HG02943 (cell line): ENCODE measurements at regions not wholly inside any gene's neighbourhood (a gene's known extent, or its start where the extent isn't known, plus 50 kb on each side); places are given as distances from the start of the nearest gene placed in this dataset.
A peak's percentile ranks its signal among the peaks of the same experiment; 100 is the strongest.

Source experiments
- ATAC-seq: cut with Tn5 transposase; IDR thresholded peaks from one replicate; pipeline ENCODE4 v1.9.1; 2021; ENCODE audit warnings: mild to moderate bottlenecking, low read depth, moderate library complexity; ENCODE audit not compliant: unreplicated experiment

DNA sequence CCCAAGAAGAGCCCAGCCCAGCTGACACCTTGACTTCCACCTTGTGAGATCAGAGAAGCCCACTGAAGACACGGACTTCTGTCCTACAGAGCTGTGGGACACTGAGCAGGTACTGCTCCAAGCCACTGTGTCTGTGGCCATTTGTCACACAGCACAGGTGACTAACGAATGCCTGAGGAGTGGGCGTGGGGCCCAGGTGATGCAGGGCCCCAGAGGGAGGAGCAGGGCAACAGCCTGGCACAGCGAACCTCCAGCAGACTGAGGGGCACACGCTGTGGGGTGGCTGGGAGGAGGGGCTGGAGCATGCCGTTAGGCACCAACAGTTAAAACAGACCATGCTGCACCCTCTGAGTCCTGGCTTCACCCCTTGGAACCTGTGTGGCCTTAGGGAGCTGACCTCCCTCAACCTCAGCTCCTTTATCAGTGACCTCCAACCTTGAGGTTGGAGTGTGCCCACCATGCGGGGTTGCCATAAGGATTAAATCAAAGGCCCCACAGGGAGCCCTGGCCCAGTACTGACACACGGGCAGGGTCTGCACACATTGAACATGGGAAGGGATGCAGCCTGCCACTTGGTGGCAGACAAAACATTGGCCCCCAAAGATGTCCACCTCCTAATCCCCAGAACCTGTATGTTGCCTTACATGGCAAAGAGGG lies 119.9 kb upstream of the CST7 start:
- ATAC-seq, result no peak

DNA sequence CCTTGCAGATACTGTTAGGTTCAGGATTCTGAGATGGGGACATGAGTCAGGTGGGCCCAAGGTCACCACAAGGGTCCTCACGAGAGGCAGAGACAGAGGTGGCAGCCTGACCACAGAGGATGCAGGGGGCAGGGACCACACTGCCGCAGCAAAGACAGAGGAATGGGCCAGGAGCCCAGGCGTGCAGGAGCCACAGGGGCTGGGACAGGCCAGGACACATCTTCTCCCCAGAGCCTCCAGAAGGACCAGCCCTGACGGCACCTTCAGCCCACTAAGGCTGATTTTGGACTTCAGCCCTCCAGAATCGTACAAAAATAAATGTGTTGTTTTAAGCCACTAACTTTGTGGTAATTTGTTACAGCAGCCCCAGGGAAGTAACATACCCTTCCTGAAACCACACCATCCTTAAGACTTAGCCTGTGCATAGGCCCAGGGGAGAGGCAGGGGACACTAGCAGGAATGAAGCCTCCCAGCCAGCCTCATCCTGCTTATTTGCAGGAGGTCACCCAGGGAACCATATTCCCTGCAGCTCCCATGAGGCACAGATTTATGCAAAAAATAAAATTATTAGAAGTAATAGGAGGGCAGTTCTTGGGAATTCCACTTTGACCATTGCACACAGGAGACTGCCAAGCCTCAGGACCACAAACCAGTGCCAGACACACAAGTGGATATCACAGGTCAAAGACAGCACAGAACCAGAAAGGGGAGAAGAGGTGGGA lies 119.3 kb upstream of the CST7 start:
- no peak for ATAC-seq

DNA sequence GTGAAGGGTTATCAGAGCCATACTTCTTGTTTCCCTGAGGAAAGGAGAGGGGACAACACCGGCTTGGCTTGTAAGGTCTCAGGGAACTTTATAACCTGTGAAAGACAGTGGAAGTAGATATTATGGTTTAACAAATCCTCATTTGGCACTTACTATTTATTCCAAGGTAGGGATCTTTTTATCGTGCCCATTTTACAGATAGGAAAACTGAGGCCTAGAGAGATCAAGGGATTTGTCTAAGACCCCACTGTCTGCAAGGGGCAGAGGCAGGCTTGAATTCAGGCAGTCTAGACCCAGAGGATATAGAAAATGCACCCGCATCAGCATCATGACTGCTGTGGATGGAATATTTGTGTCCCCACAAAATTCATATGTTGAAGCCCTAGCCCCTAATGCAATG lies 118.4 kb upstream of the CST7 start:
- ATAC-seq, result no peak

DNA sequence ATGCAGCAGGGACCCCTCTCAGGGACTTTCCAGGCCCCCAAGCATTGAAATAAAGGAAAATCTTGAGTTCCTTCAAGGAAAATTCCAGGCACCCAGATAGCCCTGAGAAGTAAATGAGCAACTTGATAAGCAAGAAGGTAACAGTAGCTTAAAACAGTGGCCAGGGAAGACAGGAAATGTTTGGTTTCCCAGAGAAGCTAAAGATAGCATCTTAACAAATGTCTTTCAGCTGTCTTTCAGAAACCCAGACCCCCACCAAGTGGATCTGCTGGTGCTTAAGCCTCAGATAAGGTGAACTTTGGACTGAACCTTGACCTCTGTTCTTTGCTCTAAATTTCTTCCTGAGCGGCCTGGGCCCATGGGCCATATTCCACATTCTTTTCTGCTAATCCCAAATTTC lies 117.8 kb upstream of the CST7 start:
- no peak for ATAC-seq

DNA sequence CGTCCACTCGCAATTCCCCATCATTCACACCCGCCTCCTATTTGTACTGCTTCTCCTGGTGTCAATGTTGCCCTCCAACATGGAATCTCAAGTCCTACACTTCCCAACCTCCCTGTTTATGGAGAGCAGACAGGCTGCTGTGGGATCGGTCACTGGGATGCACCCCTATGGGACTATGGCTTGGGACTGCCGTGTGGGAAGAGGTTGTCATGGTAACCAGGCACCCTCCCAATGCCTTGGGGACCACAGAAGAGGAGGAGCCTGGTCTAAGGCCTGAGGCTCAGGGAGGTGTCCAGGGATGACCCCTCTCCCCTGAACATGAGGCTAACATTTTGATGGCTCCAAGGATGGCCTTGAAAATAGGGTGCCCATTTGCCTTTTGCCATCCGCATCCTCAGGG lies 116.6 kb upstream of the CST7 start:
- ATAC-seq, result no peak

DNA sequence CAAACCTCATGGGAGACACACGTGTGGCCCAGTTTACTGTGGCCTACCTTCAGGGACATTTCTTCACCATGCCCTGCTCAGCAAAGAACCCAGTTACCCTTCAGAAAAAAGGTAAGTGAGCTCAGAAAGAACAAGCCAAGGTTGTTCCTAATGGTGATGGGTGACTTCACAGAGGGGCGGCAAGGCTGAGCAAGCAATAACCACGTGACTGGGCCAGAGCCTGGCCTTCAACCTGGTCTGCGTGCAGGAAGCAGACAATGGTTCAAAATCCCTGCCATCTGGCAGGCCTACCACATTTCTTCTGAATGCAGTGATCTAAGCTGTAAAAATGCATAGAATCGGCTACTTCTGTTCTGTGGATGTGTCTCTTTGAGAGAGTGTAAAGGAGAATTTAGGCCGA lies 115.5 kb upstream of the CST7 start:
- no peak for ATAC-seq

DNA sequence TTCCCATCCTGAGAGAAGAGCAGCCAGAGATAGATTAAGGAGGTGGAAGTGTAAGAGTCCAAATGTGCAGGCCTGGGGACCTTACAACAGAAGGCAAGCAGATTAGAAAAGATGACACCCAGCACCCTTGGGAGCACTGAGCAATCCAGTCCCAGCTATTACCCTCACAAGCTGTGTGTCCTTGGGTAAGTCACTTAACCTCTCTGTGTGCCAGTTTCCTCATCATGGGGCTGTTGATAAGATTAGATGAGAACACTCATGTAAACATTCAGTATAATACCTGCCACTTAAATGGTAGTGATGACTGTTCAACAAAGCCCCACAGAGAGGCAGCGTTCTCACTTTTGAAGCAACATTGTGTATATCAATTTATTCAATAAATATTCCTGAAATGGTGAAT lies 114.8 kb upstream of the CST7 start:
- ATAC-seq, result no peak

DNA sequence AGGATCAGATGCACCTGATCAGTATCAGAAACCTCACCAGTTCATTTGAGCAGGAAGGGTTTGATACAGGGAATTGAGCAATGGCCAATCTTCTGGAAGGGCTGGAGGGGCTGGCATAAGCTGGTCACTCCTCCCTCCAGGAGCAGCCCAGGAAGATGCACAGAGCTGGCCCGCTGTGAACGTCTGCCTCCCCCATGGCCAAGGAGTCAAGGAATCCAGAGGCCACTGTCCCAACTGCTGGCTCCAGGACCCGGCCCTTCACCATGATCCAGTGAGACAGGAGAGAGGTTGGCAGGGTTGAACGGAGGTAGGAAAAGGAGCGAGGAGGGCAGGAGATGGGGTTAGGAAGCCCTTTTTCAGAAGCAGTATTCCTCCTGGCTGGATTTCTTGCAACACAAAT lies 113.9 kb upstream of the CST7 start:
- no peak for ATAC-seq

DNA sequence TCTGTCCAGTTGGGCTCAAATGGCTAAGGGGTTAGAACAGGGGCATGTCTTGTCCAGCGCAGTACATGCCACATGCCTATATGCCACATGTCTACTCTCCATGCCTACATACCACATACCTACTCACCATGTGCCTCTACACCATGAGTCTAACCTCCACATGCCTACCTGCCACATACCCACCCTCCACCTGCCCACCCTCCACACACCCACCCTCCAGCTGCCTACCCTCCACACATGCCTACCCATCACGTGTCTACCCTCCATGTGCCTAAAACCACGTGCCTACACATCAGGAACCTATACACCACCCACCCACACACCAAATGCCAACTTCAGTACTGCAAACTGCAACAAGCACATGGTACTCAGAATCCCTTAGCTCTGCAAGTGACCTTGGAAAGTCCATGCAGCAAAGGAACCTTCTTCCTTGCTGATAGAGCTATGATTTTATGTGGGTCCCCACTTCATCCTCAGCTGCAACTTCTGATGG lies 113.0 kb upstream of the CST7 start:
- no peak for ATAC-seq

DNA sequence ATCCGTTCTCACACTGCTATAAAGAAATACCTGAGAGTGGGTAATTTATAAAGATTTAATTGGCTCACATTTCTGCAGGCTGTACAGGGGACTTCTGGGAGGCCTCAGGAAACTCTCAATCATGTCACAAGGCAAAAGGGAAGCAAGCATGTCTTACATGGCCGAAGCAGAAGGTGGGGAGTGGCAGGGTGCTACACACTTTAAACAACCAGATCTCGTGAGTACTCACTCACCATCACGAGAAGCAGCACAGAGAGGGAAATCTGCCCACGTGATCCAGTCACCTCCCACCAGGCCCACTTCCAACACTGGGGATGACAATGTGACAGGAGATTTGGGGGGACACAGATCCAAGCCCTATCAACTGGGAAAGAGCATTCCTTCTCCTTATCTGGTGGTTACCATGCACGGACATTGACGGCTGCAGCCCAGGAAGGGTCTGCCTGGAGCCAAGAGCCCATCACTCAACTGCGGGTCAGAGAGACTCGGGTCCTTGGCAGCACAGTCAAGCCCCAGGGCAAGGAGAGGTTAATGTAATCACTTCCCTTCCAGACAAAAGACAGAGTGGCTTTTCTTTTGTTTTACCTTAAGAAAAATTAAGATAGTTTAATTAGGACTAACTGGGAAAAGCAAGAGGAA lies 112.3 kb upstream of the CST7 start:
- ATAC-seq, result no peak

DNA sequence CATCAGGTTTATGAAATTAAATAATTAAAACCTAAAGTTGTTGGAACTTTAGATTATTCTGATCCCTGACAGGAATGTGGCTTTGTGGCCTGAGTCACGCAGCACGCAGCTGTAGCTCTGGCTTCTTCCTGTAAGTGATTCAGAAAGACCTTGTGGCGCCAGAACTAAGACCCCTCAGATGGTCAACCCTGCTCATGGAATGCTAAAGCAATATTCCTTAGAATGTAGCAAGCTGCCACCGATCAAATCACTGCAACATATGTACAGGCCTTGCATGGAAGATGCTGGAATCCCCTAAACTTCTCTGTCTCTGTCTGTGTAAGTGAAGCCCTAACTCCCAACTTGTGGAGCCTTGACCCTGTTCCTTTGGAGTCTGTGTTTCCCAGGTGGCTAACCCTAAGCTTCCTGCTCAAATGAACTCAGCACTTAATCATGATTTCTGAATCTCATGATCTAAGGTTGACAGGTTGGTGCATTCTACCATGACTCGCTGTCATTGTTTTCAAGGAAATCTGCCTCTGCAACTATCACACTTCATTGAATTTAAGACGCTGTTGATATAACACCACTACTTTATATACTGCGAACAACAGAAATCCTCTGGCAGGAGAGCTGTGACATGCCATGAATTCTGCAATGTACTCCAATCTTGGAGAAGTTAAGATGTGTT lies 111.2 kb upstream of the CST7 start:
- ATAC-seq, result no peak

DNA sequence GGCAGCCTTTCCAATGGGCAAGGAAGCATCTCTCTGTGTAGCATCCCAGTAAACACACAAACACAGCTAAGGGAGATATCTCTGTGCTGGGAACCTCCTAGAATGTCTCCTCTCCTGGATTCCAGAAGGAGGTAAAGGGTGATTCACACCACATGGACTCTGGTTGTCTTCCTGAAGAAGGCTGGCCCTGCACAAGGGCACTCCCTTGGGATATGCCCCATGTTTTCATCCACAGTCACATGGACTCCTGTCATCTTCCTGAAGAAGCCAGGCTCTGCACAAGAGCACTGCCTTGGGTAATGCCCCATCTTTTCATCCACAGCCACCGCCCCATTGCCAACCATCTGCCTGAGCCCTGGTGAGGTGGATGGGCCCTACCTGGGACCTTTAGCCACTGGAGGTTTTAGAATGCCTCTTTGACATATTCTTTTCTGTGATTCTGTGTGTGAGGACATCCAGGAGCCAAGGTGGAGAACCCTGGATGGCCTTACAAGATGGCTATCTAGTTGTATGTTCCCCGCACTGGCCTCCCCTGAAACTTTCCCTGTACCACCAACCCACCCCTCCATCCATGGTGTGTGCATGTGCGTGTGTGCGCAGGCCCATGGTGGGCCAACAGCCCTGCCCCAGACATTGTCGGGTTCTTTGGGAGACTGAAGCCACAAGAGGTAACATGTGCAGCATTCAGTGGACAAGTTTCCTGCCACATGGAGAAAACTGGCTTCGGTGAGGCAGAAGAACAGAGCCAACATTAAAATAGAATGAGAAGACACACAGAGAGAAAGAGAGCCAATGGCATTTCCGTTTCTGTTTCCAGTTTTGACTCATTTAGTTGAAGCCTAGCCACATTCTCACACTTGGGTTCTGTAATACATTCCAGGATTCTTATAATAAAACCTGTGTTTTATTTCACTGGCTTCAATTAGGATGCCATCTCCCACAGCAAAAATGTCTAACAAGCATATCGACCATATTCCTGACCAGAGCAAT lies 110.2 kb upstream of the CST7 start:
- ATAC-seq, result no peak

DNA sequence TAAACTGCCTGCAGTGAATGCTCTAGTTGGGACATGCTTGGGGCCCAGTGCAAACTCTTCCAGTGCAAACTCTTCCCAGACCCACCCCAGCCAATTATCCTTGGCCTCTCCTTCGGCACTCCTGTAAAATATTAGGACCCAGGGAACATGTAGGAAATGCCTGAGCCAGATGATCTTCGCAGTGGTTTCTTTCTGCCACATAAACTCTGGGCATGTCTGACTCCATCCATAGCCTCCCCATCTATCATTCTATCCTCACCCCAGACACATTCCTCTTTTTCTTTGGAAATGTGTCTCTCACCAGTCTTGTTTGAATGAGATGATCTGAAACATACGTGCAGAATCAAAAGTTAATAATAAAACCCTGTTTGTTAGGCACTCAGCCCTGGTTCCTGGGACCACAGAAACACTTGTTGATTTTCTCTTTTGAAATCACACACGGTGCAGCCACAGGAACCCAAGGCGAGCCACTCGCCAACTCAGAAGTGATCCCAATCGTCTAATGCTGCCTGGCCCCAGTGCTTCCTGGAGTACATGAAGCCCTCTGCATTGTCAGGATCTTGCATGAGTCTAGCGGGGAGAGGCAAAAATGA lies 108.9 kb upstream of the CST7 start:
- ATAC-seq, result no peak

DNA sequence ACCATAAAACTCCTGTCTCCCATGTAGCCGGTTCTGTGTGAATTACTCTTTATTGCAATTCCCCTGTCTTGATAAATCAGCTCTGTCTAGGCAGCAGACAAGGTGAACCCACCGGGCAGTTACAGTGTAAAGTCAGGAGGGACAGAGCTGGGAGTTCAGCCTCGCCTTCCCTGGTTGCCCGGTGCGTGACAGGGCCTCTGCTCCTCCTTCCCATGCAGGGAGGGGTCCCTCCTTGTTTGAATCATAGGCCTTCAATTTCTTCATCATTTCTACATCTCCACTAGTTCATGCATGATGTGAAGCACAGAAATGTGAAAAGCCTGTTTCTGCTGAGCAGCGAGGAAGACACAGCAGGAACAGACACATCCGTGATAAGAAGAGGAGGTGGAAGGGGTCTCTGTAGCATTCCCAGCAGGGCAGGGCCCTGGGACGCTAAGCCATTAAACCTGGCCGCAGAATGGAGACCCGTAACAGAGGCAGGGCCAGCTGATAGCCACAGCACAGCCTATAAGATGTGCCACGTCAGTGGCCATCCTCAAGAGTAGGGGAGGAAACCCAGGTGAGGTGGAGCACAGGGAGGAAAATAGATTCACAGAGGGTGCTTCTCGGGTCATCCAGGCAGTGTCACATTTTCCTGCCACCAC lies 106.7 kb upstream of the CST7 start:
- no peak for ATAC-seq

DNA sequence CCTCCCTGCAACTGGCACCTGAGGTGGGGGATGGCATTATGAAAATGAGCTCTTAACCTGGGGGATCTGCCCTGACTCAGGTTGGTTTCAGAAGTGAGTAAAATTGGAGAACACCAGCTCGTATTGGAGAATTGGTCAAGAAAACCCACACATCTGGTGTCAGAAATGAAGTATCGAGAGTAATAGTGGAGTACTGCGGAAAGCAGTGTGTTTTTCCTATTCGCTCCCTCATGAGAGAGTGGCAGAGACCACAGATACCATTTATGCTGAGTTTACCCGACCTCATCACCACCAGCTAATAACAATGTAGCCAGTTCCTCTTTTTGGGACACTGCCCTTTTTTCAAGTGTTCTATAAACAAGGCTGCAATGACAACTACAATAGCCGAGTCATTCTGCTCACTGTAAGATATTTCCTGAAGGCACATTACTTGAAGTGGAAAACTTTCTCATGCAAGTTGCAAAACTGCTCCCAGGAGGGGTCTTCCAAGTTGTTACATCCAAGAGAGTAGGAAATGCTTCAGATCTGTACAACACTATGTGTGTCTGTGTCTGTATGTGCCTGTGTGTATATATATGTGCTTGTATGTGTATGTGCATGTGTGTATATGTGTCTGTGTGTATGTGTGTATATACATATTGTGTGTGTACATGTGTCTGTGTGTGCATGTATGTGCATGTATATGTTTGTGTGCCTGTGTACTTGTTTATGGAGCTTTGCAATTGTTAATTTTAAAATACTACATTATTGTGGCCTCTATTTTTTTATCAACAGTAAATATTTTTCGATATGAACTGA lies 106.0 kb upstream of the CST7 start:
- ATAC-seq, result peak; percentile 93

DNA sequence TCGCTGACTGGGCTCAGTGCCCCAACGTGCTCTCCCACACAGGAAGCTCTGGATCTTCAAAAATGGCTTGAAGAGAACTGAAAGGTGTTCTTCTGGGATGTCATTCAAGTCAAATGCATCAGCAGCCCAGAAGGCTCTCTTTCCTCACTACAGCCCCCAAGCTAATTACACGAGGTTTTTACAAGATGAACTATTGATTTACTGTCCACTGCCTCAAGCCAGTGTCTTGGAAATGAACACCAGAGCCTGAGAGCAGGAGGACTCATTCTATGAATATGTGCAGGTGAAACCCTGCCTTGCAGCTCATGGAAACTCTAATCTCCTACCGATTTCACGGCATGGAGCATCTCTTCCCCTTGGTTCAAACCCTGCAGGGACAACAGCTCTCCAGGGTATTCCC lies 98.9 kb upstream of the CST7 start:
- no peak for ATAC-seq

DNA sequence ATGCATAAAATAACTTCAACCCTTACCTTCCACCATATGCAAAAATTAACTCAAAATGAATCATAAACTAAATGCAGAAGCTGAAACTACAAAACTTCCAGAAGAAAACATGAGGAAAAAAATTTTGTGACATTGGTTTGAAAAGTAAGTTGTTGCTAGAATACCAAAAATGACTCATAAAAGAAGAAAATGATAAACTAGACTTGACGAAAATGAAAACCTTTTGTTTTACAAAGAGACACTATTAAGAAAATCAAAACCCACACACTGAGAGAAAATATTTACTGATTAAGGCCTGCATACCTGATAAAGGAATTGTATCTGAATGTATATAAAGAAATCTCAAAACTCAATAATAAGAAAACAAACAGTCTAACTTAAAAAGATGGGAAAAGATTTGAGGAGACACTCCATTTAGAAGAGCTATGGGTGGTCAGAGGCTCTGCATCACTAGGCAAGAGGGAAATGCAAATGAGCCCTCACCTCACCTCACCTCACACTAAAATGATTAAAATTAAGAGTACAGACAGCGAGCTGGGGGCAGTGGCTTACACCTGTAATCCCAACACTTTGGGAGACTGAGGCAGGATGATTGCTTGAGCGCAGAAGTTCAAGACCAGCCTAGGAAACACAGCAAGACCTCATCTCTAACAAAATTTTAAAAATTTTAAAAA lies 97.6 kb upstream of the CST7 start:
- ATAC-seq, result no peak

DNA sequence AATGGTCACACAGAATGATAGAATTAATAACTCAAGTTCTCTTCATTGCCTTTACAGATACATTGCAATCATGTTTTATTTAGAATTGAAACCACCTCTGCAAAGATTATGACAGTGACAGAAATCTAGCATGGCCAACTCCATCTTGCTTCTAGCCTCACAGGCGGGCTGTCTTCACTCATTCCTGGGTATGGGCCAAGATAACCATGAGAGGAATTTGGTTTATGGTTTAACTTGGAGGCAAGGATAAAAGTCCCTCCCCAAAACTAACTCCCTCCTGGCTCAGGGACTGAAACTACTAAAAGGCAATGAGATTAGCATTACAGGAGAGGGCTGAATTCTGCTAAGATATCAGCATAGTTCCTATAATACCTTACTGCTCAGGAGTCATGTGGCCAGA lies 95.2 kb upstream of the CST7 start:
- no peak for ATAC-seq
